Kidney (tissue), 13 donors: ENCODE measurements at regions not wholly inside any gene's neighbourhood (a gene's known extent, or its start where the extent isn't known, plus 50 kb on each side); places are given as distances from the start of the nearest gene placed in this dataset.

ENCODE experiments used
- DNase-seq, 5 donors: peaks; one replicate each; pipeline ENCODE4 v3.0.0-alpha.2; 2013 to 2020
- FAIRE-seq: peaks from 2 replicates; lab custom pipeline; 2012; peaks lifted over from hg19 to GRCh38; lab: Jason Lieb, UNC
- H3K27ac ChIP-seq, 2 donors: one replicate each; pipeline ENCODE4 v1.7.0; 2013; ENCODE audit warnings: low read depth in 2 of 2, low read length in 2 of 2, inconsistent platforms in 1 of 2
- H3K27me3 ChIP-seq: one replicate; pipeline ENCODE4 v1.7.1; 2013; ENCODE audit warnings: low read length, inconsistent platforms; ENCODE audit not compliant: control insufficient read depth, insufficient read depth
- H3K36me3 ChIP-seq, 3 donors: one replicate each; pipeline versions ENCODE4 v1.7.0 to v1.7.1; 2013; ENCODE audit warnings: low read length in 3 of 3, control low read depth in 1 of 3, inconsistent platforms in 1 of 3; ENCODE audit not compliant: insufficient read depth in 3 of 3, control insufficient read depth in 2 of 3
- H3K4me1 ChIP-seq, 3 donors: one replicate each; pipeline versions ENCODE4 v1.7.0 to v1.7.1; 2013; ENCODE audit warnings: low read length in 3 of 3, inconsistent platforms in 1 of 3, low read depth in 1 of 3; ENCODE audit not compliant: control insufficient read depth in 2 of 3, insufficient read depth in 2 of 3
- H3K4me3 ChIP-seq, 3 donors: one replicate each; pipeline versions ENCODE4 v1.7.0 to v1.8.1; 2013; ENCODE audit warnings: low read length in 3 of 3, control low read depth in 1 of 3, inconsistent platforms in 1 of 3
- H3K9ac ChIP-seq, 3 donors: one replicate each; pipeline versions ENCODE4 v1.7.0 to v1.7.1; 2013; ENCODE audit warnings: low read length in 3 of 3, control low read depth in 1 of 3, inconsistent platforms in 1 of 3
- H3K9me3 ChIP-seq, 3 donors: one replicate each; pipeline versions ENCODE4 v1.7.0 to v1.7.1; 2013; ENCODE audit warnings: low read length in 3 of 3, control low read depth in 1 of 3, inconsistent platforms in 1 of 3; ENCODE audit not compliant: control insufficient read depth in 2 of 3, insufficient read depth in 1 of 3
- CTCF ChIP-seq: IDR thresholded peaks from 3 replicates; pipeline ENCODE4 v1.5.1; 2012; ENCODE audit warnings: mild to moderate bottlenecking, moderate library complexity, borderline replicate concordance; ENCODE audit not compliant: insufficient read depth; ENCODE audit errors: extremely low read depth
- intact Hi-C: fragments of 100-400 bp; cut with DNase I; formaldehyde crosslinking; loops from one replicate; pipeline ENCODE4 v1.11.1; 2022
- donor health status: control.
- donor health status: control.
- donor health status: control.
- donor health status: control.
- donor health status: control.
- donor health status: DM: yes; HTN: yes; CAD: no.
- donor health status: Normal renal cell carcinoma (clear cell type).

- Histone ChIP-seq H3K4me3 (no peak overlapping the region), H3K36me3 (no peaks in the 10 kb centered on the region), H3K27ac (no peak overlapping the region), H3K4me1 (no peaks in the 10 kb centered on the region), H3K9me3 (no peaks in the 10 kb centered on the region), H3K9ac (no peak overlapping the region), H3K27me3 (no peaks in the 10 kb centered on the region)
- FAIRE-seq (no peak), DNase-seq (no peak)
- no peak for TF ChIP-seq CTCF
- intact Hi-C loops, result no loop called here
These were observed 207.7 kb upstream of the CFAP20DC start for GRCh38 chr3:59257506-59257905.

- Histone ChIP-seq H3K4me1 (no peaks in the 10 kb centered on the region), H3K9ac (no peak overlapping the region), H3K27ac (no peak overlapping the region), H3K4me3 (no peak overlapping the region), H3K36me3 (no peaks in the 10 kb centered on the region), H3K27me3 (no peaks in the 10 kb centered on the region), H3K9me3 (no peaks in the 10 kb centered on the region)
- DNase-seq, result no peak
- TF ChIP-seq CTCF, result no peak
- no peak for FAIRE-seq
- intact Hi-C loops, result no loop called here
These were observed 206.4 kb upstream of the CFAP20DC start for GRCh38 chr3:59256230-59256629.

GRCh38 chr3:59254976-59255375 is 205.2 kb upstream of the CFAP20DC start:
- H3K4me3 ChIP-seq, result no peak overlapping the region
- no peak overlapping the region for H3K27ac ChIP-seq
- intact Hi-C loops, result no loop called here
- no peak overlapping the region for H3K9ac ChIP-seq
- DNase-seq (no peak), FAIRE-seq (no peak)
- H3K4me1 ChIP-seq, result no peaks in the 10 kb centered on the region
- no peaks in the 10 kb centered on the region for H3K36me3 ChIP-seq
- no peak for TF ChIP-seq CTCF
- no peaks in the 10 kb centered on the region for H3K9me3 ChIP-seq
- H3K27me3 ChIP-seq, result no peaks in the 10 kb centered on the region

GRCh38 chr3:59254433-59254832 is 204.6 kb upstream of the CFAP20DC start:
- Histone ChIP-seq H3K36me3 (no peaks in the 10 kb centered on the region), H3K27me3 (no peaks in the 10 kb centered on the region), H3K4me1 (no peaks in the 10 kb centered on the region), H3K9ac (no peak overlapping the region), H3K9me3 (no peaks in the 10 kb centered on the region), H3K27ac (no peak overlapping the region), H3K4me3 (no peak overlapping the region)
- no peak for FAIRE-seq
- intact Hi-C loops, result no loop called here
- no peak for DNase-seq
- no peak for TF ChIP-seq CTCF
